SK-N-MC (cell line): ENCODE measurements at regions not wholly inside any gene's neighbourhood (a gene's known extent, or its start where the extent isn't known, plus 50 kb on each side); places are given as distances from the start of the nearest gene placed in this dataset.
"Not testable (repeated sequence)": the region's sequence is repeated elsewhere in the genome, so short reads cannot be mapped to it uniquely, and the experiment has no call there.

Source experiments
- DNase-seq: peaks from one replicate; pipeline ENCODE4 v3.0.0-alpha.2; 2011; ENCODE audit warnings: low read depth, low spot score
- H3K27ac ChIP-seq: fragments of 200-600 bp; sonication (generic); 2 replicates; pipeline ENCODE4 v1.5.1; 2016; ENCODE audit warnings: mixed run types
- H3K36me3 ChIP-seq: fragments of 200-600 bp; sonication (generic); 2 replicates; pipeline ENCODE4 v1.6.1; 2017; ENCODE audit warnings: antibody characterized with exemption, low read length, mixed read lengths; ENCODE audit not compliant: insufficient read depth
- H3K4me3 ChIP-seq: fragments of 200-600 bp; sonication (generic); 2 replicates; pipeline ENCODE4 v1.5.1; 2016
- H3K9ac ChIP-seq: fragments of 200-600 bp; sonication (generic); 2 replicates; pipeline ENCODE4 v1.8.0; 2017; ENCODE audit warnings: mixed run types, mixed read lengths; ENCODE audit not compliant: insufficient read length
- H3K9me3 ChIP-seq: fragments of 200-600 bp; sonication (generic); 2 replicates; pipeline ENCODE4 v1.6.1; 2017; ENCODE audit warnings: low read depth, mild to moderate bottlenecking, antibody characterized with exemption, low read length, moderate library complexity, mixed read lengths
- EZH2 ChIP-seq: fragments of 200-600 bp; sonication (generic); IDR thresholded peaks from one replicate; pipeline ENCODE4 v1.6.1; 2017; ENCODE audit warnings: antibody characterized with exemption
- FOXP2 ChIP-seq: optimal IDR thresholded peaks from 2 replicates; pipeline ENCODE3; 2011; ENCODE audit warnings: mild to moderate bottlenecking, moderate library complexity; ENCODE audit not compliant: insufficient read depth; ENCODE audit errors: extremely low read length, control extremely low read depth
- POLR2AphosphoS5 ChIP-seq: IDR thresholded peaks from 2 replicates; pipeline ENCODE4 v1.6.1; 2012; ENCODE audit warnings: mild to moderate bottlenecking, low read depth, low read length, borderline replicate concordance

- TF ChIP-seq FOXP2 (no peak), POLR2AphosphoS5 (no peak)
- H3K9ac ChIP-seq, result peak overlapping the region; percentile 73
- H3K9me3 ChIP-seq, result no peaks in the 10 kb centered on the region
These were observed 133.5 kb downstream of the GPX5 start for GRCh38 chr6:28659250-28659566.

GRCh38 chr6:28661097-28661713 lies 135.5 kb downstream of the GPX5 start:
- H3K36me3 ChIP-seq, result no peaks in the 10 kb centered on the region
- no peak overlapping the region for H3K4me3 ChIP-seq
- H3K9ac ChIP-seq, result no peak overlapping the region
- no peak overlapping the region for H3K27ac ChIP-seq
- TF ChIP-seq FOXP2, result no peak
- no peak for TF ChIP-seq EZH2
- TF ChIP-seq POLR2AphosphoS5, result no peak
- H3K9me3 ChIP-seq, result no peaks in the 10 kb centered on the region
- no peak for DNase-seq

More at GRCh38 chr6:28659250-28659566, 133.5 kb downstream of the GPX5 start:
- Histone ChIP-seq H3K4me3 (peak overlapping the region; percentile 89), H3K36me3 (no peaks in the 10 kb centered on the region), H3K27ac (no peak overlapping the region)
- DNase-seq, result no peak

DNA sequence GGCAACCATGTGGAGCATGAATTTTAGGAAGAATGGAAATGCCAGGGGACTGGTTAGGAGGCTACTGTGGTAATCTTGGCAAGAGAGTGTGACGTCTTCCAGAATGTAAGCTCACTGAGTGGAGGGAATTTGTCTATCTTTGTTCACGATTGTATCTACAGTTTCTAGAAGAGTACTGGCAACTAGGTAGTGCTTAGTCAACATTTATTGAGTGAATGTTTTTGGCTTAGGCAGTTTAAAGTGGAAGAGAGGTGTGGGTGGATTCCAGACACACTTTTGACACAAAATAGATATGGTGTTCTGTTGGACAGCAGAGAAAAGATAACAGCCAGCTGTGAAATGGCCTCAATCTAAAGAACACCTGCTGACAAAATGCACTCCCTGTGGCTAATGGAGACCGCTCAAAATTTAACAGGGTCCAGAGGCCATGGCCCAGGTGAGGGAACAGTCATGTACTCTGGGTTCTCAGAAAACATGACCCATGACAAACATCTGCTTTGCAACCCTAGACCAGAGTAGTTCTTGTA lies 139.3 kb downstream of the GPX5 start:
- no peak overlapping the region for H3K27ac ChIP-seq
- DNase-seq, result no peak
- no peak overlapping the region for H3K4me3 ChIP-seq
- H3K9ac ChIP-seq, result no peak overlapping the region
- no peaks in the 10 kb centered on the region for H3K36me3 ChIP-seq
- H3K9me3 ChIP-seq, result no peaks in the 10 kb centered on the region
- TF ChIP-seq FOXP2, result no peak
- no peak for TF ChIP-seq POLR2AphosphoS5
- no peak for TF ChIP-seq EZH2

DNA sequence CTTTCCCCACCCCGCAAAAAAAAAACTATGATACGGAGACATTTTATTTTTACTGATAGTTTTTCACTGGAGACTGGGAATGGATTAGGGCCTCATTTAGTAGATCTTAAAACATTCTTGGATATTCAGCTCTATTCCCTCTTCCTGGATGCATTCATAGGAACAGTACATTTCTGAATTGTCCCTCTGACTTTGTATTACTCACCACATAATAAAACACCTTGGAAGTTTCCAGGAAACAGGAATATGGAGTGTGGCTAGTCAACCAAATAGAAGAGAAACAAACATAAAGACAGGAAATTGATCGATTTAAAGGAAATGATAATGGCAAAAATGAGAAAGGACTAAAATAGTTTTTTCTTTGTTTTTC lies 147.7 kb downstream of the GPX5 start:
- H3K4me3 ChIP-seq, result peak overlapping the region; percentile 95
- DNase-seq, result no peak
- no peaks in the 10 kb centered on the region for H3K36me3 ChIP-seq
- no peak overlapping the region for H3K27ac ChIP-seq
- H3K9ac ChIP-seq, result no peak overlapping the region
- TF ChIP-seq POLR2AphosphoS5 (no peak), EZH2 (no peak), FOXP2 (no peak)
- no peaks in the 10 kb centered on the region for H3K9me3 ChIP-seq

DNA sequence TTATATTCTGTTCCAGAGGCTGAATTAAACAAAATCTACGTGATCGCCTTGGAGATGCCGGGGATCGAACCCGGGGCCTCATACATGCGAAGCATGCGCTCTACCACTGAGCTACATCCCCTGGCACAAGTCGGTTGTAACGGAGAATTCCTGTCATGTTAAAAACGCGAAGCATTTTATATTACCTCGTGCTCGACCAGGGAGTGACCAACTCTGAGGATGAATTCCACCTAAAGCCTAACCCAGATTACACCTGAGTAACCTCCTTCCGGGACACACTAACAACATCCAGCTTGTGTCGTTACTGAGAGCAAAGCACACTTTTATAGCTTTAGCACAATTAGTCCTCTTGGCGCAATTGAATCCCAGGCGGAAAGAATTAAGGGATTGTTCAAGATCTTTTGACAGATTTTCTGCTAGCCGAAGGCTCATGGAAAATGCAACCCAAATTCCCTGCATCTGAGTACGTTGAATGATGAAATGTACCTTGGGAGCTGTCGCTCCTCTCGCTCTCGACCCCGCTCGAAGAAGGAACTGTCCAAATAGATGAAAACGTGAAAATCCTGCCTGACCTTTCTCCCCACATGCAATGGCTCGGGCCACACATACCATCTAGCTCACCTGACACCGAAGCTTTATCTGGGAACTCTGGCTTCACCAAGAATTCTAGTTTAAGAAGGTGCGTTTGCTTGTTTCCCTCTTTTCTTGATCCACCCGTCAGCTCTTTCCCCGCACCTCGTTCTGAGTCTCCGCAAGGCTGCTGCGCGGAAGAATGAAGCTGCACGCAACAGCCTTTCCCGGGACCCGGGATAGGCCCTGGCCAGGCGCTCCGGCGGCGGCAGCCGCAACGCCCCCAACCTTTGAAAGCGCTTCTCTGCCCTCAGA lies 148.3 kb downstream of the GPX5 start:
- no peaks in the 10 kb centered on the region for H3K36me3 ChIP-seq
- no peak for DNase-seq
- peak overlapping the region; percentile 95 for H3K4me3 ChIP-seq
- H3K9ac ChIP-seq, result peak overlapping the region; percentile 73
- H3K27ac ChIP-seq, result no peak overlapping the region
- TF ChIP-seq FOXP2, result no peak
- TF ChIP-seq POLR2AphosphoS5, result peak; percentile 28; the same call in 1 of the 2 replicates
- H3K9me3 ChIP-seq, result no peaks in the 10 kb centered on the region

GRCh38 chr6:28675600-28675999 lies 149.9 kb downstream of the GPX5 start:
- no peak overlapping the region for H3K4me3 ChIP-seq
- no peak for DNase-seq
- no peak overlapping the region for H3K9ac ChIP-seq
- no peaks in the 10 kb centered on the region for H3K36me3 ChIP-seq
- no peak overlapping the region for H3K27ac ChIP-seq
- no peak for TF ChIP-seq EZH2
- TF ChIP-seq POLR2AphosphoS5, result no peak
- no peak for TF ChIP-seq FOXP2
- no peaks in the 10 kb centered on the region for H3K9me3 ChIP-seq

GRCh38 chr6:28682542-28682941 lies 156.9 kb downstream of the GPX5 start:
- DNase-seq, result no peak
- Histone ChIP-seq H3K36me3 (no peaks in the 10 kb centered on the region), H3K9ac (no peak overlapping the region), H3K9me3 (no peaks in the 10 kb centered on the region), H3K27ac (no peak overlapping the region), H3K4me3 (no peak overlapping the region)
- TF ChIP-seq EZH2 (no peak), FOXP2 (no peak), POLR2AphosphoS5 (no peak)

GRCh38 chr6:28682956-28683685 lies 157.4 kb downstream of the GPX5 start:
- H3K36me3 ChIP-seq, H3K9me3 ChIP-seq, H3K27ac ChIP-seq, H3K4me3 ChIP-seq, H3K9ac ChIP-seq, DNase-seq: not testable (repeated sequence)
